Stimulated activated CD8-positive, alpha-beta memory T cell treated with anti-CD3 and anti-CD28 coated beads, Interleukin-7, amount 100 ng/mL, for 24 hours (primary cell): ENCODE measurements at regions not wholly inside any gene's neighbourhood (a gene's known extent, or its start where the extent isn't known, plus 50 kb on each side); places are given as distances from the start of the nearest gene placed in this dataset.

Source experiments
- DNase-seq: peaks from one replicate; pipeline ENCODE4 v3.0.0-alpha.2; 2020; ENCODE audit warnings: low read depth

GRCh38 chr5:142508591-142508990 lies 177.3 kb downstream of the FGF1 start:
- DNase-seq = no peak

- DNase-seq = no peak
These were observed 178.1 kb downstream of the FGF1 start for GRCh38 chr5:142507531-142508372.

GRCh38 chr5:142506756-142507155 lies 179.1 kb downstream of the FGF1 start:
- no peak for DNase-seq

- no peak for DNase-seq
These were observed 179.8 kb downstream of the FGF1 start for GRCh38 chr5:142506046-142506445.

- no peak for DNase-seq
These were observed 177.1 kb upstream of the SPRY4 start for GRCh38 chr5:142501890-142502289.

GRCh38 chr5:142500227-142500905 lies 175.5 kb upstream of the SPRY4 start:
- DNase-seq = no peak

- DNase-seq = no peak
These were observed 174.9 kb upstream of the SPRY4 start for GRCh38 chr5:142499591-142500226.

- DNase-seq = no peak
These were observed 173.5 kb upstream of the SPRY4 start for GRCh38 chr5:142498298-142498697.

- DNase-seq = no peak
These were observed 170.7 kb upstream of the SPRY4 start for GRCh38 chr5:142495531-142495930.

GRCh38 chr5:142493875-142494518 lies 169.2 kb upstream of the SPRY4 start:
- no peak for DNase-seq

- no peak for DNase-seq
These were observed 168.0 kb upstream of the SPRY4 start for GRCh38 chr5:142492781-142493281.

GRCh38 chr5:142491679-142492078 lies 166.9 kb upstream of the SPRY4 start:
- DNase-seq = no peak

GRCh38 chr5:142491270-142491669 lies 166.4 kb upstream of the SPRY4 start:
- DNase-seq = no peak

- no peak for DNase-seq
These were observed 161.8 kb upstream of the SPRY4 start for GRCh38 chr5:142486581-142486980.

- DNase-seq = no peak
These were observed 161.2 kb upstream of the SPRY4 start for GRCh38 chr5:142486020-142486419.

- DNase-seq = no peak
These were observed 160.1 kb upstream of the SPRY4 start for GRCh38 chr5:142484821-142485387.

GRCh38 chr5:142482207-142482606 lies 157.4 kb upstream of the SPRY4 start:
- DNase-seq = no peak

- DNase-seq = no peak
These were observed 156.6 kb upstream of the SPRY4 start for GRCh38 chr5:142481410-142481809.

- no peak for DNase-seq
These were observed 155.2 kb upstream of the SPRY4 start for GRCh38 chr5:142479854-142480519.

- no peak for DNase-seq
These were observed 154.3 kb upstream of the SPRY4 start for GRCh38 chr5:142479150-142479549.

- DNase-seq = no peak
These were observed 153.3 kb upstream of the SPRY4 start for GRCh38 chr5:142478113-142478512.
